Epithelial cell of proximal tubule (primary cell): ENCODE measurements at regions not wholly inside any gene's neighbourhood (a gene's known extent, or its start where the extent isn't known, plus 50 kb on each side); places are given as distances from the start of the nearest gene placed in this dataset.

ENCODE experiments used
- DNase-seq: peaks from one replicate; pipeline ENCODE4 v3.0.0-alpha.2; 2011; ENCODE audit warnings: low read depth
- H3K4me3 ChIP-seq: 2 replicates; pipeline ENCODE4 v1.5.1; 2011; ENCODE audit warnings: low read depth, mild to moderate bottlenecking, low read length
- TF ChIP-seq, protein P1 (sequence below): conservative IDR thresholded peaks from 2 replicates; pipeline ENCODE4 v1.5.1; 2012; ENCODE audit warnings: low read depth, mild to moderate bottlenecking, low read length

DNA sequence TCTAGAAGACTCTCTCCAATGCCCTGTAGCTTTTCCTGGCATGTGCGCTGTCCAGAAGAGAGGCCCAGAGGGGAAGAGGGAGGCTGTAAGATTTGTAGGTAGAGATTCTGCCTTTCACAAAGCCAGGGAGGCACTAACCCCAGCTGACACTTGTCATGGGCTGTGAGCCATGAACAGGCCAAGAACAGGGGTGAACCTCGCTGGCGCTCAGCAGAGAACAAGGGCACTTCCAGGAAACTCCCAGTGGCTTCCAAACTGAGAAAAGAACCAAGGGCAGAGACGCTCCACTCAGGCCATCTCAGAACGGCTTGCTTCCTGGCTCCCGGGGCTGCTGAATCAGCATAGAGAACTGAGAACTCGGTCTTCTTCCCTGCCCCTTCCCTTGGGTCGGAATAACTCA is 257.8 kb upstream of the ZNF32 start:
- TF ChIP-seq, protein P1, sequence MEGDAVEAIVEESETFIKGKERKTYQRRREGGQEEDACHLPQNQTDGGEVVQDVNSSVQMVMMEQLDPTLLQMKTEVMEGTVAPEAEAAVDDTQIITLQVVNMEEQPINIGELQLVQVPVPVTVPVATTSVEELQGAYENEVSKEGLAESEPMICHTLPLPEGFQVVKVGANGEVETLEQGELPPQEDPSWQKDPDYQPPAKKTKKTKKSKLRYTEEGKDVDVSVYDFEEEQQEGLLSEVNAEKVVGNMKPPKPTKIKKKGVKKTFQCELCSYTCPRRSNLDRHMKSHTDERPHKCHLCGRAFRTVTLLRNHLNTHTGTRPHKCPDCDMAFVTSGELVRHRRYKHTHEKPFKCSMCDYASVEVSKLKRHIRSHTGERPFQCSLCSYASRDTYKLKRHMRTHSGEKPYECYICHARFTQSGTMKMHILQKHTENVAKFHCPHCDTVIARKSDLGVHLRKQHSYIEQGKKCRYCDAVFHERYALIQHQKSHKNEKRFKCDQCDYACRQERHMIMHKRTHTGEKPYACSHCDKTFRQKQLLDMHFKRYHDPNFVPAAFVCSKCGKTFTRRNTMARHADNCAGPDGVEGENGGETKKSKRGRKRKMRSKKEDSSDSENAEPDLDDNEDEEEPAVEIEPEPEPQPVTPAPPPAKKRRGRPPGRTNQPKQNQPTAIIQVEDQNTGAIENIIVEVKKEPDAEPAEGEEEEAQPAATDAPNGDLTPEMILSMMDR, result no peak
- no peak overlapping the region for H3K4me3 ChIP-seq

DNA sequence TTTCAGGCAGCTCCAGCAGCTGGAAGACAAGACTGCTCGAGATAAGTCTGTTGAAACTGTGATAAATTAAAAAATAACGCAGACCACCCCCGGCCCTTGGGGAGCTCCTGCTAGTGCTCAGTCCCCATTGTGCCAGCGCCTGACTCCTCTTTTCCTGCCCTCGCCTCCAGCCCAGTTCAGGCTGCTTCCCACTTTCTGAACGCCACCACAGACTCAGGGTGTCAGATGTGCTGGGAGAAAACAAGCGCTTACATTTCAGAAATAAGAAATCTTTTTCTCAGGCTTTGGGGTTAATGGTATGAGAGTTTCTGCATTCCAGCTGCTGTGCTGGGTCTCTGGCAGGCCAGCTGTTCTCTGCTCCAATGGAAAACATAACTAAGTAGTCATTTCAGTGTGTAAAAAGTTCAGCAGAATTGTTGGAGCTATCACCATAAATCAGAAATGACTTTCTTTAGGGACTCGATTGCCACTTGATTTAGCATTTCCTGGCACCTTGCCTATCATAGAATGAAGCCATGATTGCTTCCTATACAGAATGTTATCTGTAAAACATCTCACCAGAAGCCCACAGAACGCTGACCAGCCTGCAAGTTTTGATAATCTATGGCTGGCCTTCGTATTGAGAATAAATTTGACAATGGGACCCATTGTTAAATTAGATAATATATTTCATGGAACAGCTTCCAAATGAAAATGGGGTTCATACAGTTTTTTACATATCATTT is 257.0 kb upstream of the ZNF32 start:
- TF ChIP-seq, protein P1, result no peak

More for the DNA sequence above, 257.8 kb upstream of the ZNF32 start:
- no peak for DNase-seq

DNA sequence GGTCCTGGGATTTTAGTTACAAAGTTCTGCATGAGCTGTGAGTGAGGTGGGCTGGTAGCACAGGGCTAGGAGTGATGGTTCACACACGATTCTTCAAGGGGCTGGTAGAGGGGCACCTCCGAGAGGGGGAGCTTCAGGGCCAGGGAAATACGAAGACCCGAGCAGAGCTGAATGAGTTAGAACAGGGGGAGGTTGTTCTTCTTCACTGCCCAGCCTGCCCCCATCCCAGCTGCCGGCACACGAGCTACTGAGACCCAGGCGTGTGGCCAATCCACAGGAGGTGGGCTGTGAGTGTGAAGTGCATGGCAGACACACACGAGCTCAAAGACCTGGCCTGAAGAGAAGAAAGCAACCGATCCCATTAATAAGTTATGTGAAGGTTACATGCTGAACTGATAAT is 256.2 kb upstream of the ZNF32 start:
- DNase-seq, result no peak
- no peak overlapping the region for H3K4me3 ChIP-seq
- TF ChIP-seq, protein P1, result no peak

More for the DNA sequence above, 257.0 kb upstream of the ZNF32 start:
- H3K4me3 ChIP-seq, result no peak overlapping the region
- no peak for DNase-seq

DNA sequence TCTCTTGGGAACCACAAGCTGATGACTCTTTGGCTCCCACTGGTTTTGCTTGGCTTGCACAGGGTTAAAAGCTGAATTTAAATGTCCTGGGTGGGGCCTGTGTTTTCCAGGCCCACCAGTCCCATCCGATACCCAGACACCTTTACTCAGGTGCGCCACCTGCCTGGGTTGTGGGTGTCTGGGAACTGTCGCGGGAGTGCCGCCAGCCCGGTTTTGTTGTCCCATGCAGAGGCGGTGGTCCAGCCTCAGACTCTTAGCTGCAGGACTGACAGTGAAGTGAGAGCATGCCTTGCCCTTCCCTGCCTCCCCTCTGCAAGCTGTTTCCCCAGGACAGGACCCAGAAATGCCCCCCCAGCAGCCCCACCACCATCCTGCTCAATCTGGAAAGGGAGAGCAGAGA is 255.6 kb upstream of the ZNF32 start:
- TF ChIP-seq, protein P1, result no peak
- no peak overlapping the region for H3K4me3 ChIP-seq
- DNase-seq, result no peak

DNA sequence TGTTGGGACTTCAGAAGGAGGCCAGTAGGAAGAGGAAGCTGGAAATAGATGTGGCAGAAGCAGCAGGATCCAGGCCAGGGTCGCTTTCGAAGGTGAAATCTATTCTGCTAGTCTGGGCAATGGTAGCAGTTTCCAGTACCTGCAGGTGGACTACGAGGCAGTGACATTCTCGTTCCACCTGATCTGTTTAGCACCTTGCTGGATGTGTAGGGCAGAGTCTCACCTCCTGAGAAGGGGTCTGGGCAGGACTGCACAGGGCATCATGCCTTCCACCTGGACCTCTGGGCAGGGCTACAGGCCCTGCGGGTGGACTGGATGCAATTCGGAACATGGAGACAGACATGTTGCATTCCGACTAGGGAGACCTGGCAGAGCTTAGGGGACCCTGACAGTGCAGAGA is 254.8 kb upstream of the ZNF32 start:
- DNase-seq, result no peak
- TF ChIP-seq, protein P1, result no peak
- H3K4me3 ChIP-seq, result no peak overlapping the region

DNA sequence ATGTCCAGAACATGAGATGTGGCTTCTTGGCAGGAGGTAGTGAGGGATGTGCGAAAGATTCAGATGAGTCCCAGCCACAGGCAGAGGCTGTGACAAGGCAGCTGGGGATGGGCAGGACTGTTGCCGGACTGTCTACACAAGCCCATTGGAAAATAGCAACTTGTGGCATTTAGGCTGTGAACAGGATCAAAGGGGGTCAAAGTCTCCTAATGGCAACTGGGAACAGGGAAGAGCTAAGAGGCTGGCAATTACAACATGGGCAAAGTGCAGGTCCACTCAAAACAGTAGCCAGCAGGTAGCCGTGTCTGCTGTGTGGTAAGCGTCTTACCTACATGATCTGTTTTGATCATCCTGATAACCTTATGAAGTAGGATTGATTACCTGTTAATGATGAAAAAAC is 254.2 kb upstream of the ZNF32 start:
- no peak for DNase-seq
- TF ChIP-seq, protein P1, result no peak
- no peak overlapping the region for H3K4me3 ChIP-seq
